CD4-positive, alpha-beta T cell treated with Interleukin-15 for 4 hours (primary cell): ENCODE measurements at regions not wholly inside any gene's neighbourhood (a gene's known extent, or its start where the extent isn't known, plus 50 kb on each side); places are given as distances from the start of the nearest gene placed in this dataset.

ENCODE experiments used
- DNase-seq: peaks from one replicate; pipeline ENCODE4 v3.0.0-alpha.2; 2020; ENCODE audit warnings: low spot score

DNA sequence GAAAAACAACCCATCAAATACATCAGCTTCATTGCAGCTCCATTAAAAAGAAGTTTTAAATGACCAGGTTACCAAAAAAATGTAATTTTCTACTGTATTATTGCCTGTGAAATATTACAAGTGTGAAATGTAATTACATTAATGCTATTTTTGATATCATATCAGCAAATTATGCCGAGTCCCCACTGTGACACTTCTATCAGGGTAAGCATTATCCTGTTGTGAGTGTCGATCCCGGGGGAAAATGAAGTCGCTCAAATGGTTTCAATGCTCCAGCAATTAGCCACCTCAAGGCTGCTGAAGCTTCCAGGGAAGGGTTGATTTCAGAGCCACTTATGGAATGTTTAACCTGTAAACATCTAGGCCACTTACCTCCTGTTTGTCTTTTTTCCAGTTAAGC lies 70.4 kb downstream of the RCN1 start:
- no peak for DNase-seq

DNA sequence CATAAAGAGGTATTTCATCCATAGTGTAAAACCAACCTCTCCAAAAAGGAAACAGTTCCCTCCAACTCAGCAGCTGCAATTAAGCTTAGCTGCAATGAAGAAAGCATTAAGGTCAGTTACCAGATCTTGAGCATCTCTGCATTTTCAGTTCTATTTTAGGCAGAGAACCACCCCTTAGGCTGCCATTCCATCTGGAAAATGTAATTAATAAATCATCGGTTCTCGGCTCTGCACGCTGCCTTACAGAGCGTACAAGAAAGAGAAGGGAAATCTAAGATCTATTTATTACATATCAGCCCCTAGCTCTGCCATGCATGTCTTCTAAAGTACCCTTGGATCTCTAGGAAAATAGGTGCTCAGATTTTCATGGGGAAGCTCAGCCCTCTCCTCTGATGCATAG lies 71.5 kb downstream of the RCN1 start:
- no peak for DNase-seq

GRCh38 chr11:32162906-32163305 lies 72.0 kb downstream of the RCN1 start:
- no peak for DNase-seq

GRCh38 chr11:32163557-32163956 lies 72.7 kb downstream of the RCN1 start:
- DNase-seq = no peak

- DNase-seq = no peak
Measured at GRCh38 chr11:32164836-32165235, 74.0 kb downstream of the RCN1 start.

GRCh38 chr11:32168924-32169323 lies 78.0 kb downstream of the RCN1 start:
- DNase-seq = no peak

DNA sequence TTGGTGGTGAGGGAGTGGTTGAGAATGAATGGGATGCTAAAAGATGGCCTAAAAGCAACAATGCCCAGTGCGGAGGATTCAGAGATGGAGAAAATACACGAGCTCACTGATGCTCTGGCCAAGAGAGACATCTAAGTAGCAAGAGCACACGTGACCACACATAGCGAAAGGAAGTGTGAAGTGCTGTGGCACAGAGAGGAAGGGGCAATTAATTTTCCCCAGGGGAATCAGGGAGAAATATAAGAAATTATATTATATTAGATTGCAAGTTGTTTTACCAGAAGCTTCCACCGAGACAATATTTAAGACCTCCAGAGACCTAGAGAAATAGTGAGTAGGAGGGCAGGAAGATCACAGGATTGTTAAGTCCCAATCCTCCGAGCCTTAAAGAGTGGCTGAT lies 80.6 kb downstream of the RCN1 start:
- DNase-seq = no peak

- DNase-seq = no peak
Measured at GRCh38 chr11:32172041-32172847, 81.4 kb downstream of the RCN1 start.

DNA sequence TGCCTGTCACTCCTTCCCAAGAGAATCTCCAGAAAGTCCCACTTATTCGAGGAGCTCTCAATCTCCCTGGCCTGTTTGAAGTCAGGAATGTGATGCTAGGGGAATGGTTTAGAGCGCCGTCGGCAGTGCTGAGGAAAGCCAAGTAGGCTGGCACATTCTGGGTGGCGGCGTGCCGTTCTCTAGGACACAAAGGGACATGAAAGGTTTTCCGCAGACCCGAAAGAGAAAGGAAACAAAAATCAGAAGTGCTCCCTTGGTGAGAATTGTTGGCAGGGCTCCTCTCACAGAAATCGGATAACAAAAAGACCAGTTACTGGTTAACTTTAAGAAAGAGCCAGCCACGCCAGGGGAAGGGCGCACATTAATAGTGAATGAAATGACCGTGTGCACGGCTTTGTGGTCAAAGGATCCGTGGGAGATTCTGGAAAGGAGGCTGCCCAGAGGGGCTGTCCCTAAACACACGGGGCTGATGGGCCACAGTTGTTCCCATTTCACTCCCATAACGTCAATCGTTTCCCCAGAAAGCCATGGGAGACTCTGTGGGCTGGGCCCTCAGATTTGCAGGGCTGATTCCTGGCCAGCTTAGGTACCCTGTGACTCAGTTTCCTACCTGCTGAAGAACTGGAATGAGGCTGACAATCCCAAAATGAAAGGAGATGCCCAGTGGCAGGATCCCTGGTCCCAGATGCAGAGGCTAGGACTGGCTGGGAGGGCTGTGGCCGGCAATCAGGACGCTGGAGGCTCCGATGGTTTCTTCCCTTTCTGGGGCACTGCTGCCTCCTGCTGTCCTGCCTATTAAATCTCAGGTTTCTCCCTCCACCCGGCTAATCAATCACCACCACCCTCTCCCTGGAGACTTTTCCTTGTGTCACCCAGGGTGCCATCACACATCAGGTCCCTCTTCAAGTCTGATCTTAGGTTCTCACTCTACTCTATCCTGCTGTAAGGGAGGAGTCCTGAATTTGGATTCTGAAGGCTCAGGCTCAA lies 82.3 kb downstream of the RCN1 start:
- no peak for DNase-seq

DNA sequence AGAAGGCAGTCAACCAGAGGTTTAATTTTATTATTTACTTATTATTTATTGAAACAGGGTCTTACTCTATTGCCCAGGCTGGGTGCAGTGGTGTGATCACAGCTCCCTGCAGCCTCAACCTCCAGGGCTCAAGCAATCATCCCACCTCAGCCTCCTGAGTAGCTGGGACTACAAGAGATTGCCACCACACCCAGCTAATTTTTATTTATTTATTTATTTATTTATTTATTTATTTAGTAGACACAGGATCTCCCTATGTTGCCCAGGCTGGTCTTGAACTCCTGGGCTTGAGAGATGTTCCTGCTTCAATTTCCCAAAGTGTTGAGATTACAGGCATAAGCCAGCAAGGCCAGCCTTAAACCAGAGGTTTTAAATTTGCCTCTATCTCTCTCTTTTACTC lies 83.1 kb downstream of the RCN1 start:
- no peak for DNase-seq

GRCh38 chr11:32176223-32176934 lies 85.5 kb downstream of the RCN1 start:
- peak; percentile 84 for DNase-seq

GRCh38 chr11:32178692-32179091 lies 87.8 kb downstream of the RCN1 start:
- no peak for DNase-seq

DNA sequence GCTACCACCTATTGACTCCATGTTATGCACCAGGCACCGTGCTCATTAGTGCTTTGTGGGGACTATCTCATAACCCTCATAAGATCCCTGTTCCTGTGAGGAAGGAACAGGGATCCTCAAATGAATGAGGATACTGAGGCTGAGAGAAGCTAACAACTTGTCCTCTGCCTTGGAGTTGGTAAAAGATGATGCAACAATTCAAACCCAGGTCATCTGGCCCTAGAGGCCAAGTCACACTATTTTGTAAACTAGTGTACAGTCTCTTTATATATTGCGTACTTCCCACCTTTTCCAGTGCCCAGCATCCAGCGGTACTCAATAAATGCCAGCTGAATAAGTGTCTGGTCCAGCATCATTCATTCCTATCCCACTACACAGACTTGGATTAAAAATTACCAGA lies 92.6 kb downstream of the RCN1 start:
- DNase-seq = no peak

DNA sequence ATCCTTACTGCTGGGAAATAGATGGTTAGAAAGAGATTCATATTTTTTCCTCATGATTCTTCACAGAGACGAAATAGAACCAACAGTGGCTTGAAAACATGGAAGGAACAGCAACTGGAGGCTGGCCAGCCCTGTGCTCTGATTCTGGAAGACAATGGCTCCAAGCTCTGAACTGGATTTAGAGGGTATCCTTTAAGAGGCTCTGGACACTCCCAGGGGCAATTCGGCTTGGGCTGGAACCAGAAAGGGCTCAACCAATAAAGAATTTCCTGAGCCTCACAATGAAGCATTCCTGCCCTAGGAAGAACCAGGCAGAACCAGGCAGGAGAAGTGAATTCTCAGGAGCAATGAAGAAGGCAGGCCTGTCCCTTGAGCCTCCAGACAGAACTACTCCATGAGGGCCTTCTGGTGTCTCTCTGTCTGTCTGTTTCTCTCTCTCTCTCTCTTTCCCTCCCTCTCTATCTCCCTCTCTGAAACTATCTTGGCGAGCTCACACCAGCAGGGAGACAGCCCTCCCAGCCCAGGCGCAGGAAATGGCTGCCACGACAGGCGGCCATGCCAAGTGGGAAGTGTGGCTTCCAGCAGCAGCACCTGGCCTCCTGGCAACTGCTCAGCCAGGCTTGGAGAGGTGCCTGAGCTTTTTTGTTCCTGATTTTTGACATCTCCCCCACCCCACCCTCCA lies 93.3 kb downstream of the RCN1 start:
- no peak for DNase-seq

DNA sequence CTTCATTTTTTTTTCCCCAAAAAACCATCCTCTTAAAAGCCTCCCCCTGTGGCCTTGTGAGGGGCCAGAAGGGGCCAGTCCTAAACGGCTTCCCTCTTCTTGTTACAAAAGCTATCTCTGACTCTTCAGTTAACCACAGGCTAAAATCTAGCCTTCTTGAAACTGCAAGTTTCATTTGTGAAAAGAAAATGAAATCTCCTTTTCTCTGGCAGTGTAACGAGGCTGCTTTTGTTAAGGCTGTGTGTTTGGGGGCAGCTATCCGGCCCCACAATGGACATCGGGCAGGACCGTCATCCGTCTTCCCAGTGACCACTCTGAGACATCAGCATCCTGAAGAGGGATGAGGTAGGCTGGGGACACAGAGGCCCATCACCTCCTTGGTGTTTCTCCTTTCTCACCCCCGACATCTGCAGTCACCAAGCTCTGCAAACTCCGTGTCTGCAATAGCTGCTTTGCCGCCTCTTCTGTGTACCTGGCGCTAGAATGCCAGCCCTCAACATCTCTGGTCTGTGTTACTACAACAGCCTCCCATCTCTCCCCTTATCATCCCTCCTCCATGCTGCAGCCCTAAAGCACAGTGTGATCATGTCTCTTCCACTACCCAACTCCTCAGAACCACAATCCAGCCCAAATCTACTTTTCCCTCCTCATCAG lies 94.0 kb downstream of the RCN1 start:
- no peak for DNase-seq

- DNase-seq = no peak
Measured at GRCh38 chr11:32186118-32186517, 95.2 kb downstream of the RCN1 start.

GRCh38 chr11:32187111-32187510 lies 96.2 kb downstream of the RCN1 start:
- DNase-seq = no peak

- no peak for DNase-seq
Measured at GRCh38 chr11:32188785-32189184, 97.9 kb downstream of the RCN1 start.

DNA sequence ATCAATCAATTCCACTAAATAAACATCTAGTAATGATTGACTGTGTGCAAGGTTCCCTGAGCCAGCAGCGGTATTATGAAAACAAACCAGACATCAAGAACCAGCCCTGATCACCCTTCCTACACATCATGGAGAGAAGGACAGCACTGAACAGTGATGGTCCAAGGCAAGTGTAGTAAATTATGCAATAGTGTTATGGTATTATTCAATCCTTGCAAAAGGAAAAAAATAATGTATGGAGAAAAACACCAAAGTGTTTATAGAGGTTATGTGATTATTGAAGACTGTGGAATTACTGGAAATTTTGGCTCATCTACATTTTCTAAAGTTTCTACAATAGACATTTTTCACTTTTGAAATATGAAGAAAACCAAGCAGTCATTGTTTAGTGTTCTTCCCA lies 105.3 kb downstream of the RCN1 start:
- DNase-seq = no peak

DNA sequence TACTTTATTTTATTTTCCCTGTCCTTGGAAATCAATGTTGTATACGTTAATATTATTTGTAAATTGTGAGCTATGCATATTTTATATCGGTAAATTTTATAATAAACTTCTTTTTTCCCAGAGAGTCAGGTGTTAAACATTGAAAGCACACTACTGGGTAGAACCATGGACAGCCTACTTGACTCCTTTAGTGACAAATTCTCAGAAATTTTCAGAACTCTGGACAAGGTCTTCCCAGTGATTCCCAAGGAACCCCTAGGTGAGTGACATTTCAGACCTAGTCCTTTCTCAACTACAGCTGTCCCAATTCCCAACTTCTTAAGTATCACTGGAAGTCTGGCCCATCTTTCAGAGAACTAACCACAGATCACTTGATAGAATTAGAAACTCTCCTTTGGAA lies 107.2 kb downstream of the RCN1 start:
- no peak for DNase-seq

DNA sequence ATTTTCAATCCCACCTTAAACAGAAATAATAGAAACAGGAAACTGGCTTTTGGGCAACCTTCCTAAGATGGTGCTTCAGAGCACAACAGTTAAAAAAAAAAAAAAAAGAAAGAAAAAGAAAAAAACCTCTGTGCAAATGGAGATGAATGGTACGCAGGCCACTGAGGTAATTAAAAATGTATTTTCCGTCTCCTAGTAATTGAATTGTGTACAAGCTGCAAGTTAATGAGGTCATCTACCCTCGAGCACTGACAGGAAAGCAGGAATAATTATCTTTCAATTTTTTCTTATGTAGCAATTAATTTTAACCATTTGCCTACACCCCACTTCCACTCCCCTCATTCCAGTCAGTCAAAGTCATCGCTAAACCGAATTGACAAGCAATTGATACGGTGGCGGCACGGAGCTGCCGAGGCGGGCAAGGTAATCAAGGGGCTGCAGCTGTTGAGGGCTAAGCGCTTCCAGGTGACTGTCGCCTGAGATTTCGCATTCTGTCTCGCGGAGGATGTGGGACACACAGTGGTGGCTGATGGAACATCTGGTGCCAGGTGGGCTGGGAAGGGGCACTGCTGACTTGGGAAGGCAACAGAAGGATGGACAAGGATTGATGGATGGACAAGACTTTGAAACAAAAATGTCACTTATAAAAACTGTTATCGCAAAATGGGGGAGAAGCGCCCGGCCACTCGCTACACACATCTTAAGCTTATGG lies 109.4 kb downstream of the RCN1 start:
- DNase-seq = no peak
